ENCODE measurements at regions not wholly inside any gene's neighbourhood (a gene's known extent, or its start where the extent isn't known, plus 50 kb on each side); places are given as distances from the start of the nearest gene placed in this dataset.

DNA sequence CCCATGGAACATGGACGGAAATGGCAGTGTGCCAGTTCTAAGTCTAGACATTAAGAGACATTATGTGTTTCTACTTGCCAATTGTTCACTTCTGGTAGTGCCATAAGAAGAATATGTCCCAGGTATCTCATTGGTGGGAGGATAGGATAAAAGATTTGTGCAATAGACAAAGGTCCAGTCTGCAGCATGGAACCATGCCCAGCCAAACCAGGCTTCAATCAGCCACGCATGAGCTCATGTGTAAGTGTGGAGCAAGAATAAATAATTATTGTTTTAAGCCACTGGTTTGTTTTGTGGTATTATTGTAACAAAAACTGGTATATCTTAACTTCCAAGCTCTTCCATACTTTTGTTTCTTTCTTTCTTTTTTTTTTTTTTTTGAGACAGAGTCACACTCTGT is 153.6 kb upstream of the CTTNBP2 start:
- DNase-seq, result no peak

DNA sequence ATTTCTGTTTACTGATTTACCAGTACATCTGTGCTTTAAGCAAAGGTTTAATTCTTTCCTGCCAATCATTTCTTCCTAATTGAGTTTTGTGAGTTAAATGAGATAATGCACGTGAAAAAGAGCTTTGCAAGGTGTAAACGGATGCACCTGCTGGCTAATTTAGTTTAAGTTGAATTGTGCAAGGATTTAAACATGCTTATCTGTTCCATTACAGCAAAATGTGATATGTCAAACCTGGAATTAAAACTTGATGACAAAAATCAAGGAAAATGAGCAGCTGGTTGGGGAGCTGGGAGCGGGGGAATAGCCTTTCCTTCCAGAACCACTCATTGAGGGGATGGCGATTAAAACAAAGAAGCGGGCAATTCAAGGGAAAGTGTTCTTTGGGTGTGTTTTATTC is 155.0 kb upstream of the CTTNBP2 start:
- no peak for DNase-seq

DNA sequence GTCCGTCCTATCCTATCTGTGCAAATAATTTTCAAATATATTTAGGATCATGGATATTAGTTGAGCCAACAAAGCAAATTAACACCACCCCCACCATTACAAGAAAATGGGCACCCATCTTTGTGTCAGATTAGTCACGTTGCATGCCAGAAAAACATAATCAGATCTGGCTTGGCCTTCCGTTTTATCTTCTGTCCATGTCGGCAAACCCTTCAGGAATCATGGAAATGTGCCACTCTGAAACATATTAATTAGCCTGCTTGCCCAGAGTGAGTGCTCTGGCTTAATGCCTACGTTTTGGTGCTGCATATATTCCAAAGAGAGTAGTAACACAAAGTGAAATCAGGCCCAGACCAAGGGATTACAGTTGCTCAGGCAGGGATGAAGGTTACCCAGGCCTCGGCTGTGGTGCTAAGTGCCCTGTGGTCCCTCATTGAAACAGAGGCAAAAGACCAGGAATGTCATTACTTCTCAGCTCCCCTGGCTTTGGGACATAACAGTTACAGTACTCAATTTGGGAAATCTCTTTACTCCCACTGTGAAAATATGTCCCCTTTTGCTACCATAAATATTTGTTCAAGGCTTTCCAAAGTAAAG is 154.0 kb upstream of the LSM8 start:
- no peak for DNase-seq

DNA sequence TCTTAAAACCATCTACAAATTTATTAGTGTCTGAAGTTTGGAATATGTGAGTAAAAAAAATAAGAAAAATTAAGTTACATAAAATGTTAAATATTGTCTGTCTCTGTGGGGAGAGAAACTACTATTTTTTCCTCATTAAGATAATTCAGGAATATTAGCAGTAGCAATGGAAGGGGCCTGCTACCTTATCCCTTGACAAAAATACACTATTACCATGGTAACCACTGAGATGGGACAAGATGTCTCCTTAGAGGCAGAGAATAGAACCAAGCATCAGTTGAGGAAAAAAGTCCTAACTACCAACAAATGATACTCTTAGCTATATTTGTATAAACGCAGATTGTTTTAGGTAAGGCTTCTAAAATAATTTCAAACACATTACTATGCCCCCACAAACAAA is 150.7 kb upstream of the LSM8 start:
- DNase-seq, result no peak

DNA sequence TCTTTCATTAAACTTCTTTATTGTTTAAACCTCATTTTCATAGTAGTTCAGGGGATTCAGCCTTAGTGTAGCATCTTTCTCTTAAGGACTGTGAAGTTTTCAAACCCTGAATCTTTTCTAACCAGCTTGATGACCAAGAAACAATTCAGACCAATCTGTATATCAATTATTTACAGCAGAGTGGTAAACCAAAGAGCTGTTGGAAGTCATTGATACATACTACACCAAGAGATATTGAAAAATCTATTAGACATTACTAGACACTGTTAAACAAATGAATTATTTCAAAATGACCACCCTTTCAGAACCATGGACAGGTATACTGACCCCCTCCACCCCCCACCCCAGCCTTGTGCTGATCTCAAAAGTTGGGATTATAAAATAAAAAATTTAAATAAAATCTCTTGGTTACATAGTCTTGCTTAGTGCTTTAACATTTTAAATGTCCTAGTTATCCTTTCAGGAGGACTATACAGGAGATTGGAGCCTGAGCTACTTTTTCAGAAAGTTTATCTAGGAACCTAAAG is 143.9 kb upstream of the LSM8 start:
- DNase-seq, result no peak

DNA sequence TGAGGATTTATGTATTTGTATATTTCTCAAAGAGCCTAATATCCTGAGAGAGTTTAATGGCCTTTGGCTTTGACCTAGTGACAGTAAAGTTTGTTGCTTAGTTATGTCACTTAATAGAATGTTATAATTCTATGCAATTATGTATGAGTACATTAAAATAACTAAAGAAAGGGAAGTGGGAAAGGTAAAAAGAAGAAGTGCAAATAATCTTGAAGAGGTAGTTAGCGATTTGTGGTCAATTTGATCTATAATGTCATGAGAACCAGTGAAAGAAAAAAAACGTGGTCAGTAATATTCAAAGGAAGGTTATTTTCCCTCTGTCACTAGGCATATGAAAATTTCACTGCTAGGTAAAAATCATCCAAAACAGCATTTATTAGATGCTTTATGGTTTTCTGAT is 143.4 kb upstream of the LSM8 start:
- DNase-seq, result no peak

DNA sequence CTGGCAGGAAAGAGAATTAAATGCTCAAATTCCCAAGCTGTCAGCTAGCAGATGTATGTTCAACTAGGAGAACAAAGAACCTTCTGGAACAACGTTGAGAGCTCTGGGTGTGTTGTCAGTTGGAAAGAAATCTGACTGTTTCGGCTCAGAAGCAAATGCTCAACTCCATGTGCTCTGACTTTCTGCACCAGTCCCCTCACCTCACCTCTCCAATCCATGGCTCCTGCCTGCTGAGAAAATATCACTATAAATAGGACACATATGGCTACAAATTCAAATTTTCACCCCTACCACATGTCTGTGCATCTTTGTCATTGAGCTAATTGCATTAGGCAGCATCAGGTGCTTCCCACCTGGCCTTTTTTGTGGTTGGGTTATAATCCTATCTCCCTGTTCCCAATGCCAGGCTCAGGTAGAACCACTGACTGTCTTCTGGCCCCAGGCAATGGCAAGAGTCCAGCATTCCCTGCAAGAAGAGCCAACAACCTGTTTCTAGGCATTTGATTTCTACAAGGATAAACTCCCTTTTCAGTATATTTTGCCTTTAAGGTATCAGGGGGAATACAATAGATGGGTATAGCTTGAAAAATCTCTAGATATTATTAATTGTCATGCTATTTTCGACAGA is 142.6 kb upstream of the LSM8 start:
- no peak for DNase-seq

DNA sequence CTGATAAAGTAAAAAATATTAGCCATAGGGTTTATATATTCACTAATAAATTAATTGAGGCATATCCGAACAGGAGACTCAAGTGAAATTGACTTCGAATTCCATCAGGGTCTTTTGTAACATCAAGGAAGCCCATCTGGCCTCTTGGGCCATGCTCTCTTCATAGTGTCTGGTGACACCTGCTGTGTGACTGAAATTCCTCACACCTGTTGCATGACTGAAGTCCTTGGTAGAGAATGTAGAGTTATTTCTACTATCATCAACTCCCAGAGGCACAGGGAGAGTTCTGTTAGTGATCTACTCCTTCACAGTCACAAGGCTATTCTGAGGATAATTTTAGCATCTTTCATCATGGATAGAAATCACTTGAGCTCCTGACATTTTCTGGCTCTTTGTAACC is 138.3 kb upstream of the LSM8 start:
- DNase-seq, result no peak

DNA sequence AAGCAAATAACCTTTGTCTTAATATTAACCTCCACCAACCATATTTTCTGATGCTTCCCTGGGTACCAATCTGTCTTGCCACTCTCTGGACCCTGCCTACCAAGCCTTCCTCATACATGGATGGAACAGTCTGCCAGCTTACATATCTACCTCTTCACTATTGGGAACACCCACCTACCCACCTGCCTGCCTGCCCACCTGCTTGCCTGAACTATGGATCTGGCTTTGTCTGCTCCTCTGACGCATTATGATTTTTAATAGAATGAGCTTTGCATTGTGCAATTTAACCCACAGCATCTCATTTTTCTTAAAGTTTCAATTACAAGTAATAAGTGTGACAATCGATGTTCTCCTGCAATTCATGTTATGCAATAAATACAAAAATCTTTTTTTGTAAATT is 137.9 kb upstream of the LSM8 start:
- DNase-seq, result no peak

DNA sequence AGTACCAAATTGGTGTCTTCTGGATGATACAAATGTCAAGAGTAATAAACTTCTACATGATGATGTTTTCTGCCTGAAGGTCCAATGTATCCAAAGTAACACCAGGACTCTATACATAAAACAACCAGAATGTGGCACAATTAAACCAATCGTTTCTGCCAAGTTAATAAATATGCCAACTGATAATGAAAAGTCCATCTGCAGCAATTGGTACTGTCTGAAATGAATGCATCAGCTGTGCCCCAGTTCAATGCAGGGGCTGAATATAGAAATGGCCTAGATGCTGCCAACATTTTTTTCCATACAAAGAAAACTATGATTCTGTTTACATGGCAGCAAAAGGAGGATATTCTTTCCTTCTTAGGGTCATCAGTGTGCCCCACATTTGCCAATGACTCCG is 137.2 kb upstream of the LSM8 start:
- DNase-seq, result no peak

DNA sequence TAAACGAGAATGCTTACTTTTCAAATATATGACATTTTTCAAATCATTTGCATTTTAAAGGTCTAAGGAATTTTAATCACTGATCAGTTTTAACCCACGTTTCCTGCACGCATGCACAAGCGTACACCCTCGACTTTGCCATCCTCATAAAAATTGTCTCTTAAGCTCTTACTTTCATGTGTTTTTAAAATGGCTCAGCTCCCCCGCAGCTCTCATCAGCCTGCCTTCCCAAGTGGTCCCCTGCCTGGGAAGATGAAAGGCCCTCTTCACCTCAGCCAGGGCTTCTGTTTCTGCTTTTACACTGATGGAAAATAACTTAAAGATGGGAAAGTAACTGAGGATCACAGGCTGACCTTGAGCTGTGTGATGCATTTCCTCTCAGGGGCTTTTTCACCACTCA is 131.6 kb upstream of the LSM8 start:
- no peak for DNase-seq

DNA sequence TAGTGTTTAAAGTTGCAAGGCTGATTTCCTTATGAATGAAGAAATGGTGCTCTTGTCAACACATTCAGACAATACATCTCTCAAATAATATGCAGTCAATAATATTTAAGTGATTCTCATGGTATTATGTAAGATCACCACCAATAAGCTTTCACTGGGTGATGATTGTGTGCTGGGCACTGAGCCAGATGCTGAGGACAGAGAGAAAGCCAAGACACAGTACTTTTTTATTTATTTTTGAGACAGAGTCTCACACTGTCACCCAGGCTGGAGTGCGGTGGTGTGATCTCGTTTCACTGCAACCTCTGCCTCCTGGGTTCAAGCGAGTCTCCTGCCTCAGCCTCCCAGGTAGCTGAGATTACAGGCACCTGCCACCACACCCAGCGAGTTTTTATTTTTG is 130.6 kb upstream of the LSM8 start:
- no peak for DNase-seq

DNA sequence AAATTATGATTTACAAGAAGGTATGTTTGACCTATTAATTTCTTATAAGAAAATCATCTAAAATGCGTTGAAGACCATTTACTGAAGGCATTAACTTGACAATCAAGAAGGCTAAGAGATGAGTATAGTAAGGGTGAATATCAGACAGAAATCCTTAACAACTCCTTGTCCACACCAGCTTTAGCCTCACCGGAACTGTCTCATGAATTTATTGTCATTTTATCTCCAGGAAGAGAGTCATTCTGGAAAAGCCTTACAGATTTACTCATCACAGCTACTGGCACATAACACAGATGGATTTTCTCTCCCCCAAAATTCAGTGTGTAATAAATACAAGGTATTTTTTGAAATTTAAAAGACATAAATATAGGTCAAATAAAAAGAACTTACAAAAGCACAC is 129.4 kb upstream of the LSM8 start:
- no peak for DNase-seq

DNA sequence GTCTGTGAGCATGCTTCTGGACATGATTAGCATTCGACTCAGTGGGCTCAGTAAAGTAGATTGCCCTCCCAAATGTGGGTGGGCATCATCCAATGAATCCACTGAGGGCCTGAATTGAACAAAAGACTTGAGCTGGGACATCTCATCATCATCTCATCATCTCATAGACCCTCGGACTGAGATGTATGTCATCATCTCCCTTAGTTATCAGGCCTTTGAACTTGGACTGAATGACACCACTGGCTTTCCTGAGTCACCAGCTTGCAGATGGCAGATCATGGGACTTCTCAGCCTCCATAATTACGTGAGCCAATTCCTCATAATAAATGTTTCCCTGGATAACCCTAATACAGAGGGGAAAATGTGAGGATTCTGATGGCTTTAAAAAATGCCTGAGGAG is 128.3 kb upstream of the LSM8 start:
- no peak for DNase-seq

DNA sequence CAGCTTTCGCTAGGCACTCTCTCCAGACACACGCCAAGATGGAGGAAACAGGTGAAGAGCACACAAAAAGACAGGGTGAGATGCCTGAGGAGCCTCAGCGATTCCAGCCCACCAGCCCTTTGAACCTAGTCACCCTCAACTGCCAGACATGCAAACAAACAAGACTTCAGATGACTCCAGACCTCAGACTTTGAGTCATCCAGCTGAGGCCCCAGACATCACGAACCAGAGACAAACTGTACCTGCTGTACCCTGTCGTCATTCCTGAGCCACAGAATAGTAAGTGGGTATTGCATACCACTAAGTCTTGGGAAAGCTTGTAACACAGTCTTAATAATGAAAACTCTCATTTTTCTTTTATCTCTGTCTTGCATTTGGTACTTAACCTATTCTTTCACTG is 126.6 kb upstream of the LSM8 start:
- DNase-seq, result no peak

DNA sequence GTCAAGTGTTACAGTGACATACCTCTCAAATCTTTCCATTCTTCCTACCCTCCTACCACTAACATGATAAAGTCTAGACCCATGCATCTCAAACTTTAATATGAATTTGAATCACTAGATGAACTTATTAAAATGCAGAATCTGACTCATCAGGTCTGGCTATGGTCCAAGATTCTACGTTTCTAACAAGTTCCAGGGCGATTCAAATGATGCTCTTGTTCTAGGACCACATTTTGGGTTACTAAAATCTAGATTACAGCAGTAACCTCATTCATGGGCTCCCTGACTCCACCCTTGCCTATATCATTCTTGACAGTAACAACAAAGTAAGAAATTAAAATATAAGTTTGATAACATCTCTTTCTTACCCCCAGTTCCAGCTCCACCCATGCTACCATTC is 124.8 kb upstream of the LSM8 start:
- DNase-seq, result no peak

DNA sequence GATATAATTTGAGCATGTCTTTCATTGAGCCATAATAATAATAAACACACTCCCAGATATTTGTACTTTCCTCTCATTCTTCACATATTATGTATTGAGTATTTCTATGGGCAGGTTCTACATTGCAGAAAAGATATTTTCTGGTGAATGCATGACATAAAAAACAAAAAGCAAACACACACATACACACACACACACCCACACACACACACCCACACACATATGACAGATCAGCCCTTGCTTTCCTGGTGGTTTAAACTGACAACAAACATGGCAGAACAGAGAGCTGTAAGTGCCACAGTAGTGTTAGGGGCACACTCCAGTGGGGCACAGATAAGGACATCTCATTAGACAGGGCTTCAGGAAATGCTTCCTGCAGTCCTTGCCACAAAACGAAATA is 123.3 kb upstream of the LSM8 start:
- no peak for DNase-seq

DNA sequence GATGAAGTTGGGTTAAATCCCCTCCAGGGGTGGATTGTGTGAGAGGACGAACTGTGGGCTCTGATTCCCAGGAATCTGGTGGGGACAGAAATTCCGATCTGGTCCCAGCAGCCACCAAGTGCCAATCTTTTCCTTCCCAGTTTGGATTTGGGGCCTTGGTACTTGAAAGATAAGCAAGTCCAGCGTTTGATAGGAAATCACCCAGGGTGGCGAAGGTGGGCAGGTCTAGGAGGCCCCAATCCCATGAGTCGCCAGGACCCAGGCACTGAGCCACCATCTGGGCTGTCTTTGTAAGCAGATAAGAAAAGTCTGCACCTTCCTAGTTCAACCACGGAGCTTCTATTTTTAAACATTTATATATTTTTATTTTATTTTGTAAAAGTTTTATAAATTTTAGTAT is 122.6 kb upstream of the LSM8 start:
- DNase-seq, result no peak

DNA sequence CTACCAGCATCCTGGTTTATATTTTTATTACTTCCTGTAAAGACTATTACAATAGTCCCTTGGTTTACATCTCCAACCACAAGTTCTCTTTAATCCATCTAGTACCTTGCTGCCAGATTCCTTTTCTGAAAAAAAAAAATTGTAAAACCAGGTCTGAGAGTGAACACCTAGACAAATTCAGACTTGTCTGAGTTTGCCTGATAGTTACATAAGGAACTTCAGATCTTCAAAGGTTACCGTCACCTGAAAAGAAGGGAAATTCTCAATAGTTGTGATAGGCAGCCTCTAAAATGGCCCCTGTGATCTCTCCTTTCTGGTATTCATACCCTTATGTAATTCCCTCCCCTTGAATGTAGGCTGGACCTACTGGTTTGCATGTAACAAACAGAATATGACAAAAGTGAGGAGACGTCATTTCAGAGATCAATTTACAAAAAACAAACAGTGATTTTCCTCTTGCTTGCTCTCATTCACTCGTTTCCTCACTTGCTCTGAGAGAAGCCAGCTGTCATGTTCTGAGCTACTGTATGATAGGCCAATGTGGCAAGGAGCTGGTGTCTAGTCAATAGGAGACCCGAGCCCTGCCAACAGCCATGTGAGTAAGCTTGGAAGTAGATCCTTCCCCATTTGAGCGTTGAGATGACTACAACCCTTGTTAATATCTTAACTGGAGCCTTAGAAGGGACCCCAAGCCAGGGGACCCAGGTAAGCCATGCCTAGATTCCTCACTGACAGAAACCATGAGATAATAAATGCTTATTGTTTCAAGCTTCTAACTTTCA is 110.9 kb upstream of the LSM8 start:
- peak; percentile 28 for DNase-seq

DNA sequence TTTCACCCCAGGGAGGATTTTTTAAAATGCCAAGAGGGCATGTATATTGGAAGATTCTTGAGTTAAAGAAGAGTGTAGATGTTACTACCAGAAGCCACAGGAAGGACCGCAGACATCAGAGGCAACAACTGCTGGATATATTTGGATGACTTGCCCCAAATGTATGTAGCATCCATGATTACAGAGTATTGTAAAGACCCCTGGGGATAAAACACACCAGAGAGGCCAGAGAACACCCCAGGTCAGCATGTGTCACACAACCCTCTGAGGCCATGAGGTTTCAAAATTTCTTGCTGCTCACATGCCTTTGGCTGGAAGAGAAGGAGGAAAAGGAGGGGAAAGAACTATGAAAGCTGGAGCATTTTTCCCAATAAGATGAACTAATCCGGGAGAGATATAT is 108.0 kb upstream of the LSM8 start:
- no peak for DNase-seq

DNA sequence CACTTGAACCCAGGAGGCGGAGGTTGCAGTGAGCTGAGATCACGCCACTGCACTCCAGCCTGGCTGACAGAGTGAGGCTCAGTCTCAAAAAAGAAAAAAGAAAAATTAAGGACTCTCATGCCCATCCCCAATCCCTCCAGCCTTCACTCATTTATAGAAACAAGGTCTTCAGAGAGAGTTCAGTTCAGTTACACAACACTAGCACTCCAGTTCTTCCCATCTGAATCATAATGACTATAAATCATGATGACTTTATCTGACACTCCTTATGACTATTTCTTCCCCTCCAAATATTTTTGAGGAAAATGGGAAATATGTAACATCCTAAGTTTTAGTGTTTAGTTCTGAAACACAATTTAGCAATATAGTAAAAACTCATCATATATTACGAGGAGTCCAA is 107.4 kb upstream of the LSM8 start:
- DNase-seq, result no peak

DNA sequence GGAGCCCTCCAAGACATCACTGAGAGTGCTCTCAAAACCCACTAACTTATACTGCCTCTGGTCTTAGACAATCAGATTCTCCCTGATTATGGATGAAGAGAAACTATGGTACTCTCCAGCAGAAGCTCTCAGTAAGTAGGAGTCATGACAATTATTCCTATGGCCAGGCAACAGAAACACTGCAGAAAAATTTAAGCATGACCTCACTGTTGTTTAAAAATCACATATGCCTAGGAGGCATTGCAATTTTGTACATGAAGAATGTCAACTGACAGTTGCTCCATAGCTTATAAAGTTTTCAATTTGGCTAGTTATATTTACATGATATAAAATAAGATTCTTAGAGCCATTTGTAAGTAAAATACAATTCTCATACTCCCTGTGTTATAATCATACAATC is 105.9 kb upstream of the LSM8 start:
- no peak for DNase-seq

DNA sequence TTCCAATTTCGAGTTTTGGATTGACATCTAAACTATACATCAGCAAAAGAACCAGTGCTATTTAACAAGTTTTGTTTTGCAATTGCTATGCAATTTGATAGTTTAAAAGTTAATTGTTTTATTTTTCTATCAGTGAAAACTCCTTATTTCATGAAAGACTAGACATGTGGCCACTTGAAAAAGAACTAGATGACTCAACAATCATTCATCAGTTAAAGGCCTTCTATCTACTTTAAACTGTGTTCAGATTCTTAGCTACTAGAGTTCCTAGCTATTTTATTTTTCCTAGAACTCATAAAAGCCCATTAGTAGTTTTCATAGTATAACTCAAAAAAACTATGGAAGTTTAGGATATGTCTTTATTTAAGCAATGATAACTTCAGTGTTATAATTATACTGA is 104.6 kb upstream of the LSM8 start:
- no peak for DNase-seq

DNA sequence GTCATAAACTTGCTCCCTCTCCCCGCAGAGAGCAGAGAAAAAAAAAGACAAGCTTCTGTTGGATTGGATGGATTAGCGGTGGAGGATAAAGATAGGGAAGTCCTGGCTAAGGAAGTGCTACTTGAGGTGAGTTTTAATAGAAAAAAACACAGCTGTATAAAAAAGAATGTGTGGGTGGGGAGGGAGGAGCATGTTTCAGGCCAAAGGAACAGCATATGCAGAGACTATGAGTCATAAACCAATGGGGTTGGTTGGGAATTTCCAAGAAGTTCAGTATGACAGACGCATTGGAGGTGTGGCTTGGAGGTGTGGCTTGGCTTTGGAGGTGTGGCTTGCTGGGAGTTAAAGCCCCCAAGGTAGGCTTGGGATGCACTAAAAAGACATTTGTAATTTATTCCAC is 103.0 kb upstream of the LSM8 start:
- DNase-seq, result no peak

Data from tongue (tissue), 1 donor.